GM23338 (cell line): ENCODE measurements at regions not wholly inside any gene's neighbourhood (a gene's known extent, or its start where the extent isn't known, plus 50 kb on each side); places are given as distances from the start of the nearest gene placed in this dataset.

Source experiments
- CREB1 ChIP-seq: fragments of 250-450 bp; sonication (Bioruptor Pico); IDR thresholded peaks from 2 replicates; pipeline ENCODE4 v1.5.0; 2020; ENCODE audit warnings: low read depth, mild to moderate bottlenecking, moderate library complexity
- POLR2AphosphoS5 ChIP-seq: IDR thresholded peaks from 2 replicates; pipeline ENCODE4 v1.6.1; 2016; ENCODE audit warnings: antibody characterized with exemption, low read depth
- TF ChIP-seq, protein P1 (sequence below), 2 experiments: fragments of 200-600 bp in 1 of 2; sonication (generic) in 1 of 2; conservative IDR thresholded peaks; 2 replicates each; pipeline versions ENCODE4 v1.5.1 to v1.6.1; 2016 to 2017; ENCODE audit warnings: antibody characterized with exemption in 2 of 2, low read depth in 2 of 2, mild to moderate bottlenecking in 2 of 2, moderate library complexity in 1 of 2
- TF ChIP-seq, protein P2 (sequence below): IDR thresholded peaks from one replicate; pipeline ENCODE4 v1.6.1; 2018; ENCODE audit warnings: antibody characterized with exemption; ENCODE audit not compliant: unreplicated experiment

DNA sequence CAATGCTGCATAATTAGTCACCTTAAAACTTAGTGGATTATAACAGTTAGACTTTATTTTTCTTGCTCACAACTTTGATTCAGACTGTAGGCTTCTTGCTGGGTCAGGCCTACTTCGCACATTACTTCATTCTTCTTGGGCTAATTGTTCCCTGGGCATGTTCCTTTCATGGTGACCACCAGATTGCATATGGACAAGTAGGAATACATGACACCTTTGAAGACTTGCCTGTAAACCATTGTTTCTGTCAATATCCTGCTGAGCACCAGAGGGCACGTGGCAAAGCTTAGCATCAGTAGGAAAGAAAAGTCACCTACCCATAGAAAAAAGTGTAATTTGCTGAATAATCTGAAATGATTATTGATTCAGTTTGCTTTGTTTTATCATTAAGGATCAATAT lies 54.3 kb upstream of the ROBO1 start:
- TF ChIP-seq, protein P1, sequence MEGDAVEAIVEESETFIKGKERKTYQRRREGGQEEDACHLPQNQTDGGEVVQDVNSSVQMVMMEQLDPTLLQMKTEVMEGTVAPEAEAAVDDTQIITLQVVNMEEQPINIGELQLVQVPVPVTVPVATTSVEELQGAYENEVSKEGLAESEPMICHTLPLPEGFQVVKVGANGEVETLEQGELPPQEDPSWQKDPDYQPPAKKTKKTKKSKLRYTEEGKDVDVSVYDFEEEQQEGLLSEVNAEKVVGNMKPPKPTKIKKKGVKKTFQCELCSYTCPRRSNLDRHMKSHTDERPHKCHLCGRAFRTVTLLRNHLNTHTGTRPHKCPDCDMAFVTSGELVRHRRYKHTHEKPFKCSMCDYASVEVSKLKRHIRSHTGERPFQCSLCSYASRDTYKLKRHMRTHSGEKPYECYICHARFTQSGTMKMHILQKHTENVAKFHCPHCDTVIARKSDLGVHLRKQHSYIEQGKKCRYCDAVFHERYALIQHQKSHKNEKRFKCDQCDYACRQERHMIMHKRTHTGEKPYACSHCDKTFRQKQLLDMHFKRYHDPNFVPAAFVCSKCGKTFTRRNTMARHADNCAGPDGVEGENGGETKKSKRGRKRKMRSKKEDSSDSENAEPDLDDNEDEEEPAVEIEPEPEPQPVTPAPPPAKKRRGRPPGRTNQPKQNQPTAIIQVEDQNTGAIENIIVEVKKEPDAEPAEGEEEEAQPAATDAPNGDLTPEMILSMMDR (conservative IDR thresholded peaks at IDR 0.05; ENCODE audit: low read depth in 2 of 2), result no peak
- TF ChIP-seq POLR2AphosphoS5 (no peak), CREB1 (CRISPR knock-in tag) (no peak)
- TF ChIP-seq, protein P2, sequence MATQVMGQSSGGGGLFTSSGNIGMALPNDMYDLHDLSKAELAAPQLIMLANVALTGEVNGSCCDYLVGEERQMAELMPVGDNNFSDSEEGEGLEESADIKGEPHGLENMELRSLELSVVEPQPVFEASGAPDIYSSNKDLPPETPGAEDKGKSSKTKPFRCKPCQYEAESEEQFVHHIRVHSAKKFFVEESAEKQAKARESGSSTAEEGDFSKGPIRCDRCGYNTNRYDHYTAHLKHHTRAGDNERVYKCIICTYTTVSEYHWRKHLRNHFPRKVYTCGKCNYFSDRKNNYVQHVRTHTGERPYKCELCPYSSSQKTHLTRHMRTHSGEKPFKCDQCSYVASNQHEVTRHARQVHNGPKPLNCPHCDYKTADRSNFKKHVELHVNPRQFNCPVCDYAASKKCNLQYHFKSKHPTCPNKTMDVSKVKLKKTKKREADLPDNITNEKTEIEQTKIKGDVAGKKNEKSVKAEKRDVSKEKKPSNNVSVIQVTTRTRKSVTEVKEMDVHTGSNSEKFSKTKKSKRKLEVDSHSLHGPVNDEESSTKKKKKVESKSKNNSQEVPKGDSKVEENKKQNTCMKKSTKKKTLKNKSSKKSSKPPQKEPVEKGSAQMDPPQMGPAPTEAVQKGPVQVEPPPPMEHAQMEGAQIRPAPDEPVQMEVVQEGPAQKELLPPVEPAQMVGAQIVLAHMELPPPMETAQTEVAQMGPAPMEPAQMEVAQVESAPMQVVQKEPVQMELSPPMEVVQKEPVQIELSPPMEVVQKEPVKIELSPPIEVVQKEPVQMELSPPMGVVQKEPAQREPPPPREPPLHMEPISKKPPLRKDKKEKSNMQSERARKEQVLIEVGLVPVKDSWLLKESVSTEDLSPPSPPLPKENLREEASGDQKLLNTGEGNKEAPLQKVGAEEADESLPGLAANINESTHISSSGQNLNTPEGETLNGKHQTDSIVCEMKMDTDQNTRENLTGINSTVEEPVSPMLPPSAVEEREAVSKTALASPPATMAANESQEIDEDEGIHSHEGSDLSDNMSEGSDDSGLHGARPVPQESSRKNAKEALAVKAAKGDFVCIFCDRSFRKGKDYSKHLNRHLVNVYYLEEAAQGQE, result no peak
